ENCODE measurements at regions not wholly inside any gene's neighbourhood (a gene's known extent, or its start where the extent isn't known, plus 50 kb on each side); places are given as distances from the start of the nearest gene placed in this dataset.

DNA sequence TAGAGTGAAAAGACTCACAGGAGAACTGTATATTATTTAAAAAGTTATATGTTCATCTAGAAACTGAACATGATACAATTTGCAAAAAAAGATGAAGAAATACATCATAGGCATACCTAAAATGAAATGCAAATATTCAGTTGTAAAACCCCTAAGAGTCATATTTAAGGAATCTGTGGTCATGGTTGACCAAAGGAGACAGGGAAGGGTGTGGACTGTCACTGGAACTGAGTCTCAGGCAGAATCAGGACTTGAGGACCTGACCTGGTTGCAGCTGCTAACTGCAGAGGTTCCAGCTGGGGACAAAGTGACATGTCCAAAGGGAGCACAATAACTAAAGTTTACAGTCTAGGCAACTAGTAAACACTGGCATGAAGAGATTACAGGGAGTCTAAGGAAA, 211.3 kb upstream of the RAG2 start:
- intact Hi-C loops (cut with DNase I; ENCODE audit: low total_unique reads), result no loop called here
- TF ChIP-seq, protein P1, sequence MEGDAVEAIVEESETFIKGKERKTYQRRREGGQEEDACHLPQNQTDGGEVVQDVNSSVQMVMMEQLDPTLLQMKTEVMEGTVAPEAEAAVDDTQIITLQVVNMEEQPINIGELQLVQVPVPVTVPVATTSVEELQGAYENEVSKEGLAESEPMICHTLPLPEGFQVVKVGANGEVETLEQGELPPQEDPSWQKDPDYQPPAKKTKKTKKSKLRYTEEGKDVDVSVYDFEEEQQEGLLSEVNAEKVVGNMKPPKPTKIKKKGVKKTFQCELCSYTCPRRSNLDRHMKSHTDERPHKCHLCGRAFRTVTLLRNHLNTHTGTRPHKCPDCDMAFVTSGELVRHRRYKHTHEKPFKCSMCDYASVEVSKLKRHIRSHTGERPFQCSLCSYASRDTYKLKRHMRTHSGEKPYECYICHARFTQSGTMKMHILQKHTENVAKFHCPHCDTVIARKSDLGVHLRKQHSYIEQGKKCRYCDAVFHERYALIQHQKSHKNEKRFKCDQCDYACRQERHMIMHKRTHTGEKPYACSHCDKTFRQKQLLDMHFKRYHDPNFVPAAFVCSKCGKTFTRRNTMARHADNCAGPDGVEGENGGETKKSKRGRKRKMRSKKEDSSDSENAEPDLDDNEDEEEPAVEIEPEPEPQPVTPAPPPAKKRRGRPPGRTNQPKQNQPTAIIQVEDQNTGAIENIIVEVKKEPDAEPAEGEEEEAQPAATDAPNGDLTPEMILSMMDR (IDR thresholded peaks at IDR 0.05), result no peak
- TF ChIP-seq POLR2A (IDR thresholded peaks at IDR 0.05), result no peak
- no peaks in the 10 kb centered on the region for H3K9me3 ChIP-seq

DNA sequence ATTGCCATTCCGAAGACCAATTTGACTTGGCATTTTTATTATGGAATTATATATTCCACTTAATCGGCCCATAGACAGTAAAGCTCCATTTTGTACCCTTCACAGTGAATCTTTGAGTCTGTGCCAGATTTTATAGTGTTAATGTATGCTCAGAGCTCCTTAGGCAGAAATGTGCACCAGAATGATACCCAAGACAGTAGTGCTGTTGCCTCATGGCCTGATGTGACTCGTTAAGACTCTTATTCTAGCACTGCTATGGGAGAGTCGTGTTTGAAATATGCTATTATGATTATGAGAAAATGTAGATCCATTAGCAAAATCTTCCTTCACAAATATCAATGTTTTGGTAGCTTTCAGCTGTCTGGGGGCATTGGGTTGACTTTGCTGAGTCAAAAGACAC, 209.8 kb upstream of the RAG2 start:
- intact Hi-C loops (cut with DNase I; ENCODE audit: low total_unique reads), result no loop called here
- H3K4me1 ChIP-seq, result no peaks in the 10 kb centered on the region

More for the DNA sequence above, 211.3 kb upstream of the RAG2 start:
- Histone ChIP-seq H3K4me3 (no peak overlapping the region), H3K4me1 (no peaks in the 10 kb centered on the region), H3K27ac (no peak overlapping the region), H3K27me3 (no peaks in the 10 kb centered on the region), H3K36me3 (no peaks in the 10 kb centered on the region)
- no peak for DNase-seq

DNA sequence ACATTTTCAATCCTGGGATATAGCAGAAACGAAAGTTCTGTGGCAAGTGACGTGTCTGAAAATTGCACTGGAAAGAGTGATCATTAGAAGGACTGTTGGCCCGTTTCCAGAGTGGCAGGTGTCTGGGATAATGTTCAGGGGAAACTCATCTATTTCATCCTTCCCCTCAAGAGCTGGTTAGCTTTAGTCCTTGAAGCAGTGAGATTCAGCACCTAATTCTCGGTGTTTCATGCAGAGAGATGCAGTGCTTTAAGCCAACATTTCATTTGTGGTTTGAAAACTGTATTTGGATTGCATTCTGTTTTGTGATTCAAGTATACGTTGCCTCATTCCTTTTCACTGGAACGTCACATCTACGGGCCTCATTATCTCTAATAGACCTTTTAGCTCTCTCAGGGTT, 205.0 kb upstream of the RAG2 start:
- Histone ChIP-seq H3K27me3 (no peaks in the 10 kb centered on the region), H3K36me3 (no peaks in the 10 kb centered on the region), H3K27ac (no peak overlapping the region), H3K9me3 (no peaks in the 10 kb centered on the region), H3K4me3 (no peak overlapping the region), H3K4me1 (no peaks in the 10 kb centered on the region)
- no peak for DNase-seq
- TF ChIP-seq POLR2A (IDR thresholded peaks at IDR 0.05), result no peak
- TF ChIP-seq, protein P1 (IDR thresholded peaks at IDR 0.05), result no peak
- intact Hi-C loops (cut with DNase I; ENCODE audit: low total_unique reads), result no loop called here

More for the DNA sequence above, 209.8 kb upstream of the RAG2 start:
- no peak for DNase-seq
- no peak overlapping the region for H3K4me3 ChIP-seq
- H3K27me3 ChIP-seq, result no peaks in the 10 kb centered on the region
- H3K9me3 ChIP-seq, result no peaks in the 10 kb centered on the region
- H3K36me3 ChIP-seq, result no peaks in the 10 kb centered on the region
- TF ChIP-seq, protein P1 (IDR thresholded peaks at IDR 0.05), result no peak
- no peak for TF ChIP-seq POLR2A (IDR thresholded peaks at IDR 0.05)
- no peak overlapping the region for H3K27ac ChIP-seq

DNA sequence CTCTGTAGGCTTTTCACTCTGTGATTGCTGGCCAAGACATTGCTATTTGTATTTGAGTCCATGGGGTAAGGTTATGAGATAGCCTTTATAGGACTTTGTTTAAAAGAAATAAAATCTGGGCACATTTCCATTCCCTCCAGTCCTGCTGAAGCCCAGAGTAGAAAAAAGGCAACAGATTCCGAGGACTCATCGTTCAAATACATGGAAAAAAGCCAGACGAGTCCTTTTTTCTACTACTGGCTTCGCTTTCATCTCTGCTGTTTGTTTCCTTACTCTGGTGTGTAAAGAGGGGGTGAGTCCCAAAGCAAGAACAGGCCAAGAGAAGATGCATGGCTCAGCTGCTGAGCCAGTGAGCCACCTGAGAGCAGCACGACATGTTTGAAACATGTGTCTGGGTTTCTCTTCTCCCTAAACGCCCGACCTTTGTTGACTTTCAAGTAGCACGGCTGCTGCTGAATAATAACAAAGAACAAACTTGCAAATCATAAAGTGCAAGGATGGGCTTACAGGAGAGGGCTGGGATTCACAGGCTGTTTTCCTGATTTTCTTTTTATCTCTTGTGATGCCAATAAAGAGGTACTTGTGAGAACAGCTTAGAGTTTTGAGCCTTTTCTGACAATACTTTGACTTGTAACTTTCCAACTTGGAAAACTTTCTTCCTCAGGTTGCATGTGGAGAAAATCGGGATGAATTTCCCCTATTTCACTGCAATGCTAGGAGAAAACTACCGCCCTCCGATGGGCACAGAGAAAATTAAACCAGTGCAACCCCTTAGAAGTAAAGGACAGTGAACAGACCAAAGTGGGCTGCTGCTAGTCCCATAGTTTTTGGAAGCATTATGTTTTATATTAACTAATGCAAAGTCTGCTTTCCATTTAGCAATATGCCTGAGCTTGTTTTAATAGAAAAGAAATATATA, 195.2 kb upstream of the RAG2 start:
- Histone ChIP-seq H3K9me3 (no peaks in the 10 kb centered on the region), H3K27ac (no peak overlapping the region), H3K27me3 (no peaks in the 10 kb centered on the region), H3K36me3 (no peaks in the 10 kb centered on the region), H3K4me1 (no peaks in the 10 kb centered on the region), H3K4me3 (no peak overlapping the region)
- intact Hi-C loops (cut with DNase I; ENCODE audit: low total_unique reads), result no loop called here
- DNase-seq, result no peak
- TF ChIP-seq POLR2A (IDR thresholded peaks at IDR 0.05), result no peak
- TF ChIP-seq, protein P1 (IDR thresholded peaks at IDR 0.05), result no peak

DNA sequence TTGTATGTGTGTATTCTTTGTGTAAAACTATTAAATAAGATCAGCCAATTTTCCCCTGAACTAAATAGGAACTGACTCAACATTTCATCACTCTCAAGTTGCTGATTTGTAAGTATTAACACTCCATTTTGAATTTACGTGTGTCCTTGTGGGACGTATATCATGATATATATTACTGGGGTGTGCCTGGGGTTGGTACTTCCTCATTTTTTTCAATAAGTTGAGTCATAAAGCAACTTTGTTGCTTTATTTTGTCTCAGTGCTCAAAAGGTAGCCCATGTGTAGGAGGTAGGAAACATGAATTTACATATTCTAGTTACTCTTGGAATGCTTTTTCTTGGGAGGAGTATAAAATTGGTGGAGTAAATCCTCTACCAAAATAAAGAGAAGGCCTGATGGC, 193.9 kb upstream of the RAG2 start:
- intact Hi-C loops (cut with DNase I; ENCODE audit: low total_unique reads), result no loop called here
- H3K36me3 ChIP-seq, result no peaks in the 10 kb centered on the region
- no peak overlapping the region for H3K4me3 ChIP-seq
- no peak overlapping the region for H3K27ac ChIP-seq
- no peaks in the 10 kb centered on the region for H3K27me3 ChIP-seq
- DNase-seq, result no peak
- H3K9me3 ChIP-seq, result no peaks in the 10 kb centered on the region
- no peaks in the 10 kb centered on the region for H3K4me1 ChIP-seq
- TF ChIP-seq POLR2A (IDR thresholded peaks at IDR 0.05), result no peak
- TF ChIP-seq, protein P1 (IDR thresholded peaks at IDR 0.05), result no peak

All from uterus (tissue), 3 donors.